ENCODE measurements at regions not wholly inside any gene's neighbourhood (a gene's known extent, or its start where the extent isn't known, plus 50 kb on each side); places are given as distances from the start of the nearest gene placed in this dataset.

DNA sequence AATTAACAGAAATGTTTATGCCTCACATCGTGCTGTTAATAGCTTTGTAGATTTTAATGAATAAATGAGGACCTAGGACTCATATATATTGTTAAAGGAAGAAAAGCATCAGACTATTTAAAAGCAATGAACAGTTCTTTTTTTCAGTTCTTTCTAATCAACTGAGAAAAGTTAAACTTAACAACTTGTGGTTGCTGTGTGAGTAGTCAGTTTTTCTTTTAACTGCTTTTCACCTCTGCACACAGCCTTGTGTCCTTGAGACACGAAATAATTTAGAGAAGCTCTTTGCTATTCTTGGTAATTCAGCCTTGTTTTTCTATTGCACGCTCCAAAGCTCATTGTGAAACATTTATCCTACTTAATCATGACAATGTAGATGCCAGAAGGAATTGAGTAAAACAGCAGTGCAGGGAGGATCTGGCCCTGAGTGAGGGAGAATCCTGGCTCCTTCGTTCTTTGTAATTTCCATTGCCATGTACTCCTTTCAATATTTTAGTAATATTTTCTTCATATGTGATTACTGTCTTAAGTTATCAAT is 499.0 kb downstream of the PYDC2 start:
- BruUV-seq (replicated peaks): no TSS peak
- no peaks in the 10 kb centered on the region for H3K36me3 ChIP-seq (ENCODE audit: control insufficient read depth, insufficient read depth, low read length)
- H3K4me3 Mint-ChIP-seq (ENCODE audit: unreplicated experiment): no peak overlapping the region
- H3K9me3 ChIP-seq: no peaks in the 10 kb centered on the region
- POLR2A ChIA-PET: no interaction called here
- CTCF ChIA-PET: no interaction called here
- H3K36me3 Mint-ChIP-seq (ENCODE audit: insufficient read depth, unreplicated experiment): no peaks in the 10 kb centered on the region
- intact Hi-C loops (cut with micrococcal nuclease; ENCODE audit: unreplicated experiment): no loop called here
- TF ChIP-seq, protein P1, sequence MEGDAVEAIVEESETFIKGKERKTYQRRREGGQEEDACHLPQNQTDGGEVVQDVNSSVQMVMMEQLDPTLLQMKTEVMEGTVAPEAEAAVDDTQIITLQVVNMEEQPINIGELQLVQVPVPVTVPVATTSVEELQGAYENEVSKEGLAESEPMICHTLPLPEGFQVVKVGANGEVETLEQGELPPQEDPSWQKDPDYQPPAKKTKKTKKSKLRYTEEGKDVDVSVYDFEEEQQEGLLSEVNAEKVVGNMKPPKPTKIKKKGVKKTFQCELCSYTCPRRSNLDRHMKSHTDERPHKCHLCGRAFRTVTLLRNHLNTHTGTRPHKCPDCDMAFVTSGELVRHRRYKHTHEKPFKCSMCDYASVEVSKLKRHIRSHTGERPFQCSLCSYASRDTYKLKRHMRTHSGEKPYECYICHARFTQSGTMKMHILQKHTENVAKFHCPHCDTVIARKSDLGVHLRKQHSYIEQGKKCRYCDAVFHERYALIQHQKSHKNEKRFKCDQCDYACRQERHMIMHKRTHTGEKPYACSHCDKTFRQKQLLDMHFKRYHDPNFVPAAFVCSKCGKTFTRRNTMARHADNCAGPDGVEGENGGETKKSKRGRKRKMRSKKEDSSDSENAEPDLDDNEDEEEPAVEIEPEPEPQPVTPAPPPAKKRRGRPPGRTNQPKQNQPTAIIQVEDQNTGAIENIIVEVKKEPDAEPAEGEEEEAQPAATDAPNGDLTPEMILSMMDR (IDR thresholded peaks at IDR 0.05; ENCODE audit: insufficient read depth in 1 of 2, low read depth in 1 of 2, low read length in 1 of 2, severe bottlenecking in 1 of 2, unreplicated experiment in 1 of 2): no peak
- no peak overlapping the region for H3K4me3 ChIP-seq (ENCODE audit: low read depth, low read length)
- H3K4me1 Mint-ChIP-seq (ENCODE audit: low read depth, unreplicated experiment): peaks cover 6% of the 10 kb centered on the region
- H3K27ac Mint-ChIP-seq (ENCODE audit: unreplicated experiment): no peak overlapping the region
- no peak for DNase-seq
- H3K4me1 ChIP-seq: peaks cover 11% of the 10 kb centered on the region
- H3K27me3 Mint-ChIP-seq (ENCODE audit: insufficient read depth, unreplicated experiment): no peaks in the 10 kb centered on the region
- H3K9me3 Mint-ChIP-seq (ENCODE audit: unreplicated experiment): no peaks in the 10 kb centered on the region
- H3K27me3 ChIP-seq (replicated peaks; ENCODE audit: control insufficient read depth, insufficient read depth, low read length): no peaks in the 10 kb centered on the region

DNA sequence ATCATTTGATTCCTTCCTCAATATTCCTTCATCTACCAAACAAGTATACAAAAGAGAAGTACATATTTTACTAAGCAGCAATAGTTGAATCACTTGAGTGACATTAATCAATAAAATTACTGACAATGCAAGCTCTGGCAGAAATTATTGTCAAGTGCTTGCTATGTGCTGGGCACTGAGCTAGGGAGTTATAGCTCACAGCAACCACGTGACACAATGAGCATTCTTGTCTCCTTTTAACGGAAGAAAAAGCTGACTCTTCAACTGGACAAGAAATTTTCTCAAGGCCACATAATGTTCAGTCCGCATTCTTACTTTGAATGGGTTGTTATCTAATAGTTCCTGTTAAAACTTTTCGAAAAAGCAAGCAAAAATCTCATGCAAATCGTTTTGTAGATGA is 500.1 kb downstream of the PYDC2 start:
- POLR2A ChIA-PET: no interaction called here
- DNase-seq: no peak
- no peaks in the 10 kb centered on the region for H3K27me3 ChIP-seq (replicated peaks; ENCODE audit: control insufficient read depth, insufficient read depth, low read length)
- no TSS peak for BruUV-seq (replicated peaks)
- Mint-ChIP-seq H3K27me3 (ENCODE audit: insufficient read depth, unreplicated experiment) (no peaks in the 10 kb centered on the region), H3K4me3 (ENCODE audit: unreplicated experiment) (no peak overlapping the region), H3K4me1 (ENCODE audit: low read depth, unreplicated experiment) (peaks cover 6% of the 10 kb centered on the region), H3K27ac (ENCODE audit: unreplicated experiment) (no peak overlapping the region), H3K36me3 (ENCODE audit: insufficient read depth, unreplicated experiment) (no peaks in the 10 kb centered on the region), H3K9me3 (ENCODE audit: unreplicated experiment) (no peaks in the 10 kb centered on the region)
- TF ChIP-seq, protein P1 (IDR thresholded peaks at IDR 0.05; ENCODE audit: insufficient read depth in 1 of 2, low read depth in 1 of 2, low read length in 1 of 2, severe bottlenecking in 1 of 2, unreplicated experiment in 1 of 2): no peak
- H3K36me3 ChIP-seq (ENCODE audit: control insufficient read depth, insufficient read depth, low read length): no peaks in the 10 kb centered on the region
- CTCF ChIA-PET: no interaction called here
- H3K4me3 ChIP-seq (ENCODE audit: low read depth, low read length): no peak overlapping the region
- H3K4me1 ChIP-seq: peaks cover 11% of the 10 kb centered on the region
- intact Hi-C loops (cut with micrococcal nuclease; ENCODE audit: unreplicated experiment): no loop called here
- no peaks in the 10 kb centered on the region for H3K9me3 ChIP-seq

DNA sequence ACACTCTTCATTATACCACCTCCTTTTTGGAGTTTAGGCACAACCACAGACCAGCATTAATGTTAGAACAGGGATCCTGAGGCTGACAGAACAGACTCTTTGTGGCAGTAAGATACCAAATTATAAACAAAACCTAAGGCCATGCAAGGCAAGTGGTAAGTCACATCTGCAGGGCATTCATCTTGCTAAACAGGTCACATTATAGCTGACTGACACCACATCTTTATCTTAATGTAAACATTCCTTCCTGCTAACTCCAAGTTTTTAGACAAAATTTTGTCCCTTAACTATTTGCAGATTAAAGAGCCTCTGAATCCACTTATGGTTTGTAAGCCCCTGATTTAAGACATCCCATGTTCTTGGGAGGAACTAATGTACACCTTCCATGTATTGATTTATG is 500.6 kb downstream of the PYDC2 start:
- BruUV-seq (replicated peaks): no TSS peak
- Histone ChIP-seq H3K36me3 (ENCODE audit: control insufficient read depth, insufficient read depth, low read length) (no peaks in the 10 kb centered on the region), H3K4me3 (ENCODE audit: low read depth, low read length) (no peak overlapping the region), H3K27me3 (replicated peaks; ENCODE audit: control insufficient read depth, insufficient read depth, low read length) (no peaks in the 10 kb centered on the region), H3K4me1 (peaks cover 11% of the 10 kb centered on the region), H3K9me3 (no peaks in the 10 kb centered on the region)
- H3K36me3 Mint-ChIP-seq (ENCODE audit: insufficient read depth, unreplicated experiment): no peaks in the 10 kb centered on the region
- ChIA-PET POLR2A (no interaction called here), CTCF (no interaction called here)
- no peak overlapping the region for H3K4me3 Mint-ChIP-seq (ENCODE audit: unreplicated experiment)
- DNase-seq: no peak
- no peaks in the 10 kb centered on the region for H3K9me3 Mint-ChIP-seq (ENCODE audit: unreplicated experiment)
- peaks cover 6% of the 10 kb centered on the region for H3K4me1 Mint-ChIP-seq (ENCODE audit: low read depth, unreplicated experiment)
- TF ChIP-seq, protein P1 (IDR thresholded peaks at IDR 0.05; ENCODE audit: insufficient read depth in 1 of 2, low read depth in 1 of 2, low read length in 1 of 2, severe bottlenecking in 1 of 2, unreplicated experiment in 1 of 2): no peak
- H3K27me3 Mint-ChIP-seq (ENCODE audit: insufficient read depth, unreplicated experiment): no peaks in the 10 kb centered on the region
- intact Hi-C loops (cut with micrococcal nuclease; ENCODE audit: unreplicated experiment): no loop called here
- no peak overlapping the region for H3K27ac Mint-ChIP-seq (ENCODE audit: unreplicated experiment)
